Activated T-helper 17 cell treated with anti-CD3 and anti-CD28 coated beads, Interleukin-2, amount 50 U/mL, for 72 hours (primary cell): ENCODE measurements at regions not wholly inside any gene's neighbourhood (a gene's known extent, or its start where the extent isn't known, plus 50 kb on each side); places are given as distances from the start of the nearest gene placed in this dataset.
"Not testable (repeated sequence)": the region's sequence is repeated elsewhere in the genome, so short reads cannot be mapped to it uniquely, and the experiment has no call there.

Source experiments
- ATAC-seq: fragments of 150-1000 bp; cut with Tn5 transposase; replicated peaks from 2 replicates; pipeline ENCODE4 v1.10.0; 2021; ENCODE audit warnings: mild to moderate bottlenecking, moderate library complexity
- H3K27ac Mint-ChIP-seq: one replicate; pipeline ENCODE4 v1.8.0; 2022; ENCODE audit warnings: mixed read lengths
- H3K27me3 Mint-ChIP-seq: one replicate; pipeline ENCODE4 v1.8.0; 2022; ENCODE audit warnings: mixed read lengths
- H3K36me3 Mint-ChIP-seq: one replicate; pipeline ENCODE4 v1.8.0; 2022; ENCODE audit warnings: low read depth, mild to moderate bottlenecking, mixed read lengths
- H3K4me1 Mint-ChIP-seq: one replicate; pipeline ENCODE4 v1.8.0; 2022; ENCODE audit warnings: mixed read lengths
- H3K4me3 Mint-ChIP-seq: one replicate; pipeline ENCODE4 v1.8.0; 2022; ENCODE audit warnings: mild to moderate bottlenecking, mixed read lengths
- H3K9me3 Mint-ChIP-seq: one replicate; pipeline ENCODE4 v1.8.0; 2022; ENCODE audit warnings: mixed read lengths

DNA sequence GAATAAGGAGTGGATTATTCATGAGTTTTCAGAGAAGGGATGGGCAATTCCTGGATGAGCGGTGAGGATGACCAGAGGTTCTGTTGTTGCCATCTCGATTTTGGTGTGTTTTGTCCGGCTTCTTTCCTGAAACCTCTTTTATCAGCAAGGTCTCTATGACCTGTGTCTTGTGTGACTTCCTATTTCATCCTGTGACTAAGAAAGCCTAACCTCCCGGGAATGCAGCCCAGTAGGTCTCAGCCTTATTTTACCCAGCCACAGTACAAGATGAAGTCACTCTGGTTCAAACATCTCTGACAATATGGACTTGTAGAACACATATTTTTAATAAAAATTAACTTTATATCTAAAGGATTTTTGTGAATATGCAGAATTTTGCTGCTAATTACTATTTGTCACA, 716.4 kb downstream of the FSCB start:
- Mint-ChIP-seq H3K27me3 (no peaks in the 10 kb centered on the region), H3K36me3 (no peaks in the 10 kb centered on the region), H3K27ac (no peak overlapping the region), H3K4me1 (no peaks in the 10 kb centered on the region), H3K9me3 (peaks cover 4% of the 10 kb centered on the region), H3K4me3 (no peak overlapping the region)
- ATAC-seq, result no peak

DNA sequence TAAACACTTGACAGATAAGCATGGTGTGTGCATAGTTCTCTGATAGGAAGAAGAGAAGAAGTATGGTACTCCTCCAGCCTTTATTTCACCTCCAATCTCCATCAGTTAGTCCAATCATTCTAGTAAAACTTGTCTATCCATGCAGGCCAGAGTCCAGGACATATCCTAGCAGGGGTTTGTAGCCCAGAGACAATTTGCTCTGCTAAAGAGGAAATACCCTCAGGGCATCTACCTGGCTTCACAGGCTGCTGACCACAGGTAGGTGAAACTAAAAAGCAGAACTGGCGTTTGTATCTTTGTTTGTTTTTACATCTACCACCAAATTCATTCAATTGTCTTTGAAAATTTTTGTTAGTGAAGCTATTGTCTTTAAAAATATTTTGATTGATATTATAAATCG, 717.6 kb downstream of the FSCB start:
- peaks cover 5% of the 10 kb centered on the region for H3K9me3 Mint-ChIP-seq
- H3K27ac Mint-ChIP-seq, result no peak overlapping the region
- no peak overlapping the region for H3K4me3 Mint-ChIP-seq
- no peaks in the 10 kb centered on the region for H3K36me3 Mint-ChIP-seq
- ATAC-seq, result no peak
- no peaks in the 10 kb centered on the region for H3K4me1 Mint-ChIP-seq
- no peaks in the 10 kb centered on the region for H3K27me3 Mint-ChIP-seq

- Mint-ChIP-seq H3K9me3 (peaks cover 5% of the 10 kb centered on the region), H3K4me3 (no peak overlapping the region), H3K4me1 (no peaks in the 10 kb centered on the region), H3K27ac (no peak overlapping the region), H3K27me3 (no peaks in the 10 kb centered on the region), H3K36me3 (no peaks in the 10 kb centered on the region)
- no peak for ATAC-seq
These were observed 720.9 kb downstream of the FSCB start for GRCh38 chr14:43786066-43786762.

GRCh38 chr14:43784432-43784831, 722.7 kb downstream of the FSCB start:
- not testable (repeated sequence) for H3K36me3 Mint-ChIP-seq, H3K4me1 Mint-ChIP-seq, H3K27me3 Mint-ChIP-seq, ATAC-seq, H3K27ac Mint-ChIP-seq, H3K4me3 Mint-ChIP-seq
- H3K9me3 Mint-ChIP-seq, result peaks cover 19% of the 10 kb centered on the region

DNA sequence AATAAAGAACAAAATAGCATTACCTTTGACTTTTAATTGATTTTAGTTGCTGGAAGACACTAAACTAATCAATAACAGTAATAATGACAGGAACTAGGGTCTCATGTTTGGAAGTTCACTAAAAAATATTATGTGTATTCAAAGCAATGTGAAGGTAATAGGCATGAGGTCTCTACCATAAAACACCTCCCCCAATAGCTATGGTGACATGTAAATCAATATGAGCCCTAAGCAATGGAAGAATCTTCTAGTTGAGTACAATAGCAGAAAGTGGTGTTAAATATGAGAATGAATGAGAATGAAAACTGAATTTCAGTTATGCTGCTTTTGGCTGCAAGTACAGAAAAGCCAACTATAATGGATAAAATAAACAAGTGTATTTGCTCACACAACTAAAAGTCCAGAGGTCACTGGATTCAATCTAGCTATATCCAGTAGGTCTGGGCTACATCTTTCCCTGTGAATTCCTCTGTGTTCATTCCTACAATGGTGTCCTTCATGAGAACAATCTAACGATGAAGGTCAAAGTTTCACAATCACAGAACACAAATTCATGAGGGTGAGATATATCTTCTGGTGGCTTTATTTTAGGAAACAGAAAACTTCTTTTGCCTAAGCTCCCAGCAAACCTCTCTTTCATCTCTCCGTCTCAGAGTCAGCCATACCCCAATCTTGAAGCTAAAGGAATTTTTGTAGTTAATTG, 728.0 kb downstream of the FSCB start:
- Mint-ChIP-seq H3K36me3 (no peaks in the 10 kb centered on the region), H3K9me3 (peaks cover 23% of the 10 kb centered on the region), H3K4me3 (no peak overlapping the region), H3K27me3 (no peaks in the 10 kb centered on the region), H3K4me1 (no peaks in the 10 kb centered on the region), H3K27ac (no peak overlapping the region)
- ATAC-seq, result no peak

DNA sequence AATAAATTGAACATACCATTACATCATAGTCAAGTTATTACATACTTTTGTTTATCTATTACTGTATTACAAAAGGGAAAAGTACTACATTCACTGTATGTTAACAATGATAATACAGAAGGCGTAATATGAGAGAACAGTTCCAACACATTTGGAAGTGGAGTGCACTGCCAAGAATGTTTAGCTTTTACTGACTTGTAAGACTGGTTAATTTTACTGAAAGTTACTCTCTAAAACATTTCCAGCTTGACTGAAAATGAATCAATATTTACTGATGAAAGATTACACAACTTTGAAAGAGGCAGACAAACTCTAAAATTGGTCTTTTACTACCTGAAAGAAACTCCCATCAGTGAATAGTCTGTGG, 728.5 kb downstream of the FSCB start:
- no peak for ATAC-seq
- H3K27ac Mint-ChIP-seq, result no peak overlapping the region
- no peaks in the 10 kb centered on the region for H3K36me3 Mint-ChIP-seq
- H3K9me3 Mint-ChIP-seq, result peaks cover 23% of the 10 kb centered on the region
- no peak overlapping the region for H3K4me3 Mint-ChIP-seq
- no peaks in the 10 kb centered on the region for H3K4me1 Mint-ChIP-seq
- H3K27me3 Mint-ChIP-seq, result no peaks in the 10 kb centered on the region

DNA sequence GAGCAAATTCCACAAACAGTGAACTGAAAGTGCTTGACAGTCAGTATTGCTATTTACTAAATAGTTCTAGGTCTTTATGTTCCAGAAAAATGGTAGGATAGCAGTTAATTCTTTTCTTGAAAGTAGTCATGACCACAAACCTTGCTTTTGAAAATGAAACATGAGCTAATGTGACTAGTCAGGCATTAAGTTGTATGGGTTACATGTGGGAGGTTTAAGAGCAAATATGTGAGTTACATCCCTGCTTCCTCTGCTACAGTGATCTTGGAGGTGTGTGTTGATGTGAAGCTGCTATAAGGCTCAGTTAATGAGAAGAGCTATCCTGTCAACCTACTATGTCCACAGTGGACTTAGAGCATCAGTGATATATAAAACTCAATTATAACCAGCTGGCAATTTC, 741.6 kb downstream of the FSCB start:
- Mint-ChIP-seq H3K27ac (no peak overlapping the region), H3K4me3 (no peak overlapping the region), H3K36me3 (no peaks in the 10 kb centered on the region), H3K27me3 (no peaks in the 10 kb centered on the region), H3K4me1 (no peaks in the 10 kb centered on the region), H3K9me3 (peaks cover 6% of the 10 kb centered on the region)
- no peak for ATAC-seq

DNA sequence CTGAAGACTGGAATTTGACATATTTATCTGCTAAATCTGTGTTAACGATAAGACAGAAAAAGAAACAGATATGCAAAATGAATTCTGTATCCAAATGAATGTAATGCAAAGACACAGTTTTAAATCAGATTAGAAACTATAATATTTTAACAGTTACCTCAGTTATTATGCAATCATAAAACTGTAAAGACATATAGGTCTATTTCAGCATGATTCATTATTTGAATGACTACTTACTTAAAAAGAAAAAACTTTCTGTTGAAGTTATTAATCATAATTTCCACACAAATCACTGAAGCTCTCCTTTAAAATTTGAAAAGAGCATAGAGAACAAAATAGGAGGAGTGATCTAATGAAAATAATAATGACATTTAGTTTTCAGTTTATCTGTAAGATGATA, 742.6 kb downstream of the FSCB start:
- no peak for ATAC-seq
- H3K4me1 Mint-ChIP-seq, result no peaks in the 10 kb centered on the region
- H3K27ac Mint-ChIP-seq, result no peak overlapping the region
- peaks cover 10% of the 10 kb centered on the region for H3K9me3 Mint-ChIP-seq
- H3K4me3 Mint-ChIP-seq, result no peak overlapping the region
- H3K36me3 Mint-ChIP-seq, result no peaks in the 10 kb centered on the region
- H3K27me3 Mint-ChIP-seq, result no peaks in the 10 kb centered on the region

DNA sequence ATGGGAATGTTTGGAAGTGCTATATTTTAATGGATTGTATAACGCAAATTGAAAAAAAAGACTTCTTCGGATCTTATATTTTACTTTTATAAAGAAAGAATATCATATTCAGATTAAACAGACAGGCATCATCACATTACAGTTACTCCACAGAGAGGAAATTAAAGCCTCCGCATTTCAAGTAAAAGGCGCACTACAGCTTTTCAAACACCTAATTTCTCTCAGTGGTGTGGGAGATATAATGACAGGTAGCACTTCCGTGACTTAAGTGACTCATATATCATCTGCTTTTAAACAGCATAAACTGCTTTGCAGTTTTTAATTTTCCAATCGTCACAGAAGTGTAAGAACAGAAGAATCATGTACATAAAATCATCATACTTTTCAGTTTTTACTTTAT, 751.4 kb downstream of the FSCB start:
- Mint-ChIP-seq H3K4me3 (no peak overlapping the region), H3K36me3 (no peaks in the 10 kb centered on the region), H3K27ac (no peak overlapping the region), H3K9me3 (peaks cover 21% of the 10 kb centered on the region), H3K4me1 (no peaks in the 10 kb centered on the region), H3K27me3 (no peaks in the 10 kb centered on the region)
- no peak for ATAC-seq

GRCh38 chr14:43754838-43755237, 752.2 kb downstream of the FSCB start:
- Mint-ChIP-seq H3K36me3 (no peaks in the 10 kb centered on the region), H3K4me1 (no peaks in the 10 kb centered on the region), H3K27ac (no peak overlapping the region), H3K4me3 (no peak overlapping the region), H3K9me3 (peaks cover 21% of the 10 kb centered on the region), H3K27me3 (no peaks in the 10 kb centered on the region)
- no peak for ATAC-seq

- H3K36me3 Mint-ChIP-seq, result no peaks in the 10 kb centered on the region
- peaks cover 11% of the 10 kb centered on the region for H3K9me3 Mint-ChIP-seq
- H3K4me1 Mint-ChIP-seq, result no peaks in the 10 kb centered on the region
- no peak overlapping the region for H3K4me3 Mint-ChIP-seq
- no peak overlapping the region for H3K27ac Mint-ChIP-seq
- no peak for ATAC-seq
- no peaks in the 10 kb centered on the region for H3K27me3 Mint-ChIP-seq
These were observed 761.3 kb downstream of the FSCB start for GRCh38 chr14:43745746-43746145.

GRCh38 chr14:43735932-43736331, 771.2 kb downstream of the FSCB start:
- no peaks in the 10 kb centered on the region for H3K36me3 Mint-ChIP-seq
- no peak overlapping the region for H3K27ac Mint-ChIP-seq
- H3K4me1 Mint-ChIP-seq, result no peaks in the 10 kb centered on the region
- peaks cover 5% of the 10 kb centered on the region for H3K9me3 Mint-ChIP-seq
- no peaks in the 10 kb centered on the region for H3K27me3 Mint-ChIP-seq
- no peak overlapping the region for H3K4me3 Mint-ChIP-seq
- ATAC-seq, result no peak

GRCh38 chr14:43729143-43729542, 777.9 kb downstream of the FSCB start:
- peaks cover 5% of the 10 kb centered on the region for H3K9me3 Mint-ChIP-seq

DNA sequence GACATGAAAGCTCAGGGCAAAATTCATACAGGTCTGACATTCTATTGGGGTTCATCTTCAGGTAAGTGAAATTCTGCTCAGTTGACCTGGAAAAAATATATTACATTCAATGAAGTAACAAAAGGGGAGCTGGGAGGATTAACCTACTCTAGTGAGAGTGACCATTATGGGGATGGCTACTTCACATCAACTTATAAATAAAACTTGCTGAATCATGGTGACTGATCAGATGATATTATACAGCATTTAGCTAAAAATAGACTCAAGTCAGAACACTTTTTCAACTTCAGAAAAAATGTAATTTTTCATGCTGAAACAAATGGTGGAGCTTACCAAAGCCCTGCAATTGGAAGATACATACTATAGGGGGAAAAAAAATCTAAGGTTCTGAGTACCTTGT, 800.2 kb downstream of the FSCB start:
- no peak overlapping the region for H3K4me3 Mint-ChIP-seq
- H3K27ac Mint-ChIP-seq, result no peak overlapping the region
- no peaks in the 10 kb centered on the region for H3K27me3 Mint-ChIP-seq
- no peak for ATAC-seq
- no peaks in the 10 kb centered on the region for H3K9me3 Mint-ChIP-seq
- H3K4me1 Mint-ChIP-seq, result no peaks in the 10 kb centered on the region
- H3K36me3 Mint-ChIP-seq, result no peaks in the 10 kb centered on the region

More at GRCh38 chr14:43729143-43729542, 777.9 kb downstream of the FSCB start:
- Mint-ChIP-seq H3K4me3 (no peak overlapping the region), H3K36me3 (no peaks in the 10 kb centered on the region), H3K27ac (no peak overlapping the region), H3K4me1 (no peaks in the 10 kb centered on the region), H3K27me3 (no peaks in the 10 kb centered on the region)
- ATAC-seq, result no peak

- not testable (repeated sequence) for ATAC-seq, H3K4me1 Mint-ChIP-seq, H3K4me3 Mint-ChIP-seq, H3K9me3 Mint-ChIP-seq, H3K27ac Mint-ChIP-seq, H3K36me3 Mint-ChIP-seq, H3K27me3 Mint-ChIP-seq
These were observed 808.4 kb downstream of the FSCB start for GRCh38 chr14:43698561-43699284.
